Retina (tissue), 1 donor: ENCODE measurements at regions not wholly inside any gene's neighbourhood (a gene's known extent, or its start where the extent isn't known, plus 50 kb on each side); places are given as distances from the start of the nearest gene placed in this dataset.
A peak's percentile ranks its signal among the peaks of the same experiment; 100 is the strongest.
"Not testable (repeated sequence)": the region's sequence is repeated elsewhere in the genome, so short reads cannot be mapped to it uniquely, and the experiment has no call there.

Source experiments
- DNase-seq: peaks from one replicate; pipeline ENCODE4 v3.0.0-alpha.2; 2016

DNA sequence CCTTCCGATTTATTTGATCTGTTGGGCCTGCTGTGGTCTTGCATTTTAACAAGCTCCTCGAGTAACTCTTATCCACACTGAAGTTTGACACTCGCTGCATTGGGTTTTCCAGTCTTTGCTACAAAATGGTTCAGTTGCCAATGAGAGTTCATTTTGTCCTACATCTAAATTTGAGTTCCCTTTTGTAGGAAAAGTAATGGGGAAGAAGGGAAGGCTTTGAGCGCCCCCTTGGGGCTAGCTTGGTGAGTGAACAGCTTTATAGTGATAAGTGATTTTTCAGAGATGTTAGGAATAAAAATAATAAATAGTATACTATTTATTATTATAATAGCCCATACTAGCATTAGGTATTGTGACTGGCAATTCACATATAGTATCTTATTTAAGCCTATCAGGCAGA lies 89.9 kb upstream of the GNAQ start:
- DNase-seq = peak; percentile 46

DNA sequence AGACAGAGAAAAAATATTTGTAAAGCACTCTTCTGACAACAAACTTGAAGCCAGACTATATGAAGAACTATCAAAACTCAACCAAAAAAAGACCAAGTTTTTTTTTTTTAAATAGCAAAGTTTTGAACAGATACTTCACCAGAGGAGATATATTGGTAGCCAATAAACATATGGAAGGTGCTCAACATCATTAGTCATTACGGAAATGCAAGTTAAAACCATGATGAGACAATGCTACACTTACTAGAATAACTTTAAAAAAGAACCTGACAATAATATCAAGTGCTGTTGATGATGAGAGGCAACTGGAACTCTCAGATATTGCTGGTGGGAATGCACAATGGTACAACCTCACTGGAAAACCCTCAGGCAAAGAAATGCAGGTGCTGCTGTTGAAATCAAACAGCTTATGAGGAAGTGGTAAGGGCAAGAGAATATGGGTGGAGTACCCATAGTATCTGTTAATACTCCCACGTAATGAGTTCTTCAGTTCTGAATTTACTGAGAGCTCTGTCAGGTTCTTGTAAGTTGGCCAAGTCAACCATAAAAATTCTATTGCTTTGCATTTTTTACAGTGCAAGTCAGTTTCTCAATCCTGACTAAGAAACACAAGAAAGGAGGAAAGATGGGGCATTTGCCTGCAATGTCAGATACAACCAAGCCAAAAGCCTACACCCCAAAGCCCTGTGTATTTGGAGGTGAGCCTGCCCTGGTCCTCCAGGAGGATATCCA lies 87.3 kb upstream of the GNAQ start:
- no peak for DNase-seq

DNA sequence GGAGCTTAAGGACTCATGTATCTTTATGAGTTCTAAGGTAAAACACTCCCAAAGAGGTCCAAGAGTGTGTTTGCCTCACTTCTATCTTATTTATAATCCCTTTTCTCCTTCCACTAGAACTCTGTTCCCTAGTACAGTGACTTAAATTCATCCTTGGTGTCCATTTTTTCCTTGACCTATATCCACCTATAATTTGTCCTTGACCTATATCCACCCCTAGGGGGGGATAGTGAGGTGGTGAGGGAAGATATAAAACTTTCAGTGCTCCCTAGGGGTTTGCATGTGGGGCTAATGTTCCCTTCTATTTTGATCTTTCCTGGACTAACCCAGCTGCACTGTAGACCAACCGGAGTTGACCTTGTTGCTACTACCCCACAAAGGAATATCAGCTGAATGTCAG lies 83.5 kb upstream of the GNAQ start:
- DNase-seq = no peak

DNA sequence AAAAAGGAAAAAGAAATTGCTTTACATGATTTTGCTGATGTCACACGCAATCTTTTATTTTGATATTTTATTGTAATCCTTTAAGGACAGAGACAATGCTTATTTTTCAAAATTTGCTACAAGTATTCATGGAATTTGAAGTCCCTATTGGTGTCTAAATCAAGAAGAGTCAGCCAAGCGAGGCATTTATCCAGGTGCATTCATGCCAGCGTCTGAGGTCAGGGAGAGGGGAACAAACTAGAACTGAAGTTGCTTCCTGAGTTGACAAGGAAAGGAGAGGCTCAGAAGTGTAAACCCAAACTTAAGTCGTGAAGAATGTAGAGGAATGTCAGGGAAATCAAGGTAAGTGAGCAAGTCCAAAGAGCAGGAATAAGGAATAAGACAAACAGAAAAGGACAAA lies 83.0 kb upstream of the GNAQ start:
- DNase-seq = no peak

DNA sequence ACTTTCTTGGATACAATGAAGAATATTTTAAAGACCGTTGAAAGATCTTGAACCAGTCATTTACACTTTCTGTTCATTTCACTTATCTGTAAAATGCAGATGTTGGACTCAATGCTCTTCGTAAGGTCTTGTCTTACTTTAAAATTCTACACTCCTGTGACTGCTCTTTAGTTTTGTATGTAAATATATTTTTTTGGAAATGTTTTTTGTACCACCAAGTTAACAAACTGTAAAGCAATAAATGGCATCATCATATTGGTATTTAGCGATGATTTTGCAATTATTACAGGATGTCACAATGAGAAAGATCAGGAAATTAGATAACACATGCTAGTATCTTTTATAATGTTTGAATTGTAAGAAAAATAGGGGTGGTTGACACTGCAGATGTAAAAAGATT lies 80.8 kb upstream of the GNAQ start:
- no peak for DNase-seq

DNA sequence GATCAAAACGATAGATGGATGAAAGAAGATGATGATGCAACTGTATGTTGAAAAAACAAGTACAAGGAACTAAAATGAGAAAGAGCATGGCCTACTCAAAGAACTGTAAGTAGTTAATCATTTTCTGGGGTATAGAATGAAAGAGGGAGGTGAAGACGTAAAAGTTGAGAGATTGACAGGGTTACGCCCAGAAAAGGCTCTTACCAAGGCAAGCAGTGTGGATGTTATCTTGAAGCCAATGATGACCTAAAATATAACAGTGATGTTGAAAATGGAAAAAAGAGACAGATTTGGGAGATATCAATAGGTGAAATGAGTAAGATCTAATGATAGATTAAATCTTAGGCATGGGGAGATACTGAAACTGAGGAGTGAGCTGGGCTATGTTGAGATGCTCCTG lies 80.4 kb upstream of the GNAQ start:
- DNase-seq = no peak

DNA sequence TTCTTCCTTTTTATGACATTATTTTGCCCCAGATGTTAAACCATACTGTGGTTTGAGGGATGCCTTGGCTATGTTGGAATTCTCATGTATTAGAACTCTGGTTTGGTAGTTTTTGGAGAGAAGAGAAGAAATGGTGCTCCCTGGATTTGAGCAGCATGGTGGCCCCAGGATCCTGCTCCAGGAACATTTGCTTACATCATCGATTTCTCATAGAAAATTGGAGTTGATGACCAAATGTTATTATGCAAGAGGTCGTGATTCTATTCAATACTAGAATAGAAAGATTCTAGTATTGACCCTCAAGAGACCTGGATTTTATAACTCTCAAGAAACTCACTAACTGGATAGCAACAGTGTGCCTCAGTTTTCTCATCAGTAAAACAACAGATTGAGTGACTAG lies 77.5 kb upstream of the GNAQ start:
- no peak for DNase-seq

DNA sequence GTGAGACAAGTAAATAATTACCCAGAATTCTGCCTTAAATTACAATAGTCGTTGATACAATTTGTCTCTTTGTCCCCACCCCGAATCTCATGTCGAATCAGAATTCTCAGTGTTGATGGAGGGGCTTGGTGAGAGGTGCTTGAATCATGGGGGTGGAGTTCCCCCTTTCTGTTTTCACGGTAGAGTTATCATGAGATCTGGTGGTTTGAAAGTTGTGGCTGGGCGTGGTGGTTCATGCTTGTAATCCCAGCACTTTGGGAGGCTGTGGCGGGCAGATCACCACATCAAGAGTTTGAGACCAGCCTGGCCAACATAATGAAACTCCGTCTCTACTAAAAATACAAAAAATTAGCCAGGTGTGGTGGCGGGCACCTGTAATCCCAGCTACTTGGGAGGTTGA lies 75.0 kb upstream of the GNAQ start:
- not testable (repeated sequence) for DNase-seq

DNA sequence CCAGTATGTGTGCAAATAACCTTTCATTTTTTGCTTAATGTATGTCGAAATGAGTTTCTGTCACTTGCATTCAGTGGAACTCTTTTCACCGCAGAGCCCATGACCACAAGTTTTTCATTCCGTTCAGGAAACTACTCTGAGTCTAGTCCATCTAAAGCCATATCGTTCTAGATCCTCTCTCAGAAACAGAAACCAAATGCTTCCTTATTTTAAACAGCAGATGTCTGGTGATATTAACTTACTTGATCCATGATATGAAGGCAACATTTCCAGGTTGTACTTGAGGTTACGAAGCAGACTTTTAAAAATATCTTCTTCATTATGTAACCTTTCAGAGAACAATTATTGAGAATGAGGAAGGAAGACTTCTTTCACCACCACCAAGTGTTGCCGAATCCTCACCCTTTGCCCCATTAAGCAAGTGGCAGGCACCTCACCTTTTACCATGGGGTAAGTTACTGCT lies 72.4 kb upstream of the GNAQ start:
- no peak for DNase-seq

DNA sequence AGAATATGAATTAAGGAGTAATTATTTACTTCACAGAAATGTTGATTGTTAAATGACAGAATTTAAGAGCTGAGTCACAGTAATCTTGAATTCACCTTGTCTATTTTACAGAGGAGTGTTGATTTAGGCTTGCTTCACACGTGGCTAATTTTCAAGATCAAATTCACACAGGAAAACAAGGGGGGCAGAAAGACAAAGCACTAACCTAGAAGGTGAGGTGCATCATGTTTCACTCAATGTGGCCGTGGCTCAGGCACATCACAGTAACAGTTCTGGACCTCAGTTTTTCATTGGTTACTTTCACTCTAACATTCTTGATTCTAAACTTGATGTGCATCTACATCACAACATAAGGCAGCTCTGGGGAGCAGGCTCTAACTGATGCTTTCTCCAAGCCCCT lies 69.6 kb upstream of the GNAQ start:
- no peak for DNase-seq

DNA sequence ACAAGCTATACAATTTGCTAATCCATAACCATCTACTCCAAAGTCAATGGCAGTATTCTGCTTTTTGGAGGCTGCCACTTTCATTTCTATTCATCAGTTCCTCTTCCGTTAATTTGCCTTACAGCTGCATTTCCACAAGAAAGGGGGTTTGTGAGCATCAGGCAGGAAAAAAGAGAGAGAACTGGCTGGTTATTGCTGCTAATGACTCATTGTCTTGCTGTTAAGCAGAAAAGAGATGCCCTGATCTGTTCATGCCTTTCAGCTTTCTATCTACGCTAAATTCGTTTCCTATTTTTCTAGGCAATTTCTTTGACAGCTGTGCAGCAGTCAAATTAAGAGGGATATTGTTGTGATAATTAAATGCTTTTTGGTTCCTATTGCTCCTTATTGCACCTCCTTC lies 65.9 kb upstream of the GNAQ start:
- DNase-seq = peak; percentile 25

DNA sequence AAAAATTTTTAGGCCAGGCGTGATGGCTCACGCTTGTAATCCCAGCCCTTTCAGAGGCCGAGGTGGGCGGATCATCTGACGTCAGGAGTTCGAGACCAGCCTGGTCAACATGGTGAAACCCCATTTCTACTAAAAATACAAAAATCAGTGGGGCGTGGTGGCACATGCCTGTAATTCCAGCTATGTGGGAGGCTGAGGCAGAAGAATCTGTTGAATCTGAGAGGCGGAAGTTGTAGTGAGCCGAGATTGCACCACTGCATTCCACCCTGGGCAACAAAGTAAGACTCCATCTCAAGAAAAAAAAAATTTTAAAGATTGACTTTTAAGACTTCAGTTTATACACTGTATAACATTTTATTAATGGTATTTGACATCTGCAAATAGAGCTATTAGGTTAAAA lies 60.1 kb upstream of the GNAQ start:
- DNase-seq = no peak

DNA sequence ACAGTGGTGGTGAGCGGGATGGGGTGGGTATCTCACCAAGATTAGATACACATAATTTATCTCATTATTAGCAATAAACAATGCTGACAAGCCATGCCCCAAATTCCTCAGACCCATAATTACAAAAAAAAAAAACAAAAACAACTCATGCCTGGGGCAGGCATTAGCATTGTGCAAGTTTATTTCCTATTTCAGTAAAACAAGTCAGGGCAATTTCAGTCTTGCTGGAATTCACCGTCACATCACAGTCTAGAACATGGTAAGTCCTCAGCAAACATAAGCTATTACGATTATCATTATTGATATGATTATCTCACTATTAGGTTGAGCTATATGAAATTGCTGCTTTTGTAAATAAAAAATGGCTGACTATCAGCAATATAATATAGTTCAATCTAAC lies 57.5 kb upstream of the GNAQ start:
- no peak for DNase-seq

DNA sequence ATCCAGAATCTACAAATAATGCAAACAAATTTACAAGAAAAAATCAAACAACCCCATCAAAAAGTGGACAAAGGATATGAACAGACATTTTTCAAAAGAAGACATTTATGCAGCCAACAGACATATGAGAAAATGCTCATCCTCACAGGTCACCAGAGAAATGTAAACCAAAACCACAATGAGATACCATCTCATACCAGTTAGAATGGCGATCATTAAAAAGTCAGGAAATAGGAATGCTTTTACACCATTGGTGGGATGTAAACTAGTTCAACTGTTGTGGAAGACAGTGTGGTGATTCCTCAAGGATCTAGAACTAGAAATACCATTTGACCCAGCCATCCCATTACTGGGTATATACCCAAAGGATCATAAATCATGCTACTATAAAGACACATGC lies 56.6 kb upstream of the GNAQ start:
- DNase-seq = not testable (repeated sequence)
